Upper lobe of left lung (tissue), 4 donors: ENCODE measurements at regions not wholly inside any gene's neighbourhood (a gene's known extent, or its start where the extent isn't known, plus 50 kb on each side); places are given as distances from the start of the nearest gene placed in this dataset.

Experiments
- EP300 ChIP-seq, 4 donors: sonication (generic); formaldehyde crosslinking; IDR thresholded peaks; one replicate each; pipeline ENCODE4 v1.5.1; 2017; ENCODE audit warnings: antibody characterized with exemption in 4 of 4, control low read depth in 2 of 4
- POLR2A ChIP-seq, 4 donors: fragments of 450-650 bp; IDR thresholded peaks; one replicate each; pipeline ENCODE4 v1.5.1; 2016 to 2017; ENCODE audit warnings: antibody characterized with exemption in 4 of 4, mild to moderate bottlenecking in 2 of 4
- TF ChIP-seq, protein P1 (sequence below), 6 experiments: fragments of 450-650 bp in 4 of 6; fragments of 200-600 bp in 2 of 6; sonication (generic) in 2 of 6; IDR thresholded peaks; one replicate each; pipeline ENCODE4 v1.5.1; 2016 to 2019; ENCODE audit warnings: antibody characterized with exemption in 6 of 6

- TF ChIP-seq, protein P1, sequence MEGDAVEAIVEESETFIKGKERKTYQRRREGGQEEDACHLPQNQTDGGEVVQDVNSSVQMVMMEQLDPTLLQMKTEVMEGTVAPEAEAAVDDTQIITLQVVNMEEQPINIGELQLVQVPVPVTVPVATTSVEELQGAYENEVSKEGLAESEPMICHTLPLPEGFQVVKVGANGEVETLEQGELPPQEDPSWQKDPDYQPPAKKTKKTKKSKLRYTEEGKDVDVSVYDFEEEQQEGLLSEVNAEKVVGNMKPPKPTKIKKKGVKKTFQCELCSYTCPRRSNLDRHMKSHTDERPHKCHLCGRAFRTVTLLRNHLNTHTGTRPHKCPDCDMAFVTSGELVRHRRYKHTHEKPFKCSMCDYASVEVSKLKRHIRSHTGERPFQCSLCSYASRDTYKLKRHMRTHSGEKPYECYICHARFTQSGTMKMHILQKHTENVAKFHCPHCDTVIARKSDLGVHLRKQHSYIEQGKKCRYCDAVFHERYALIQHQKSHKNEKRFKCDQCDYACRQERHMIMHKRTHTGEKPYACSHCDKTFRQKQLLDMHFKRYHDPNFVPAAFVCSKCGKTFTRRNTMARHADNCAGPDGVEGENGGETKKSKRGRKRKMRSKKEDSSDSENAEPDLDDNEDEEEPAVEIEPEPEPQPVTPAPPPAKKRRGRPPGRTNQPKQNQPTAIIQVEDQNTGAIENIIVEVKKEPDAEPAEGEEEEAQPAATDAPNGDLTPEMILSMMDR (IDR thresholded peaks at IDR 0.05): no peak
- TF ChIP-seq POLR2A (IDR thresholded peaks at IDR 0.05): no peak
- no peak for TF ChIP-seq EP300 (IDR thresholded peaks at IDR 0.05)
Observed at GRCh38 chrX:109844986-109845385, 111.9 kb upstream of the ACSL4 start.
